Tibial nerve (tissue), 4 donors: ENCODE measurements at regions not wholly inside any gene's neighbourhood (a gene's known extent, or its start where the extent isn't known, plus 50 kb on each side); places are given as distances from the start of the nearest gene placed in this dataset.
"Not testable (repeated sequence)": the region's sequence is repeated elsewhere in the genome, so short reads cannot be mapped to it uniquely, and the experiment has no call there.

Experiments used
- DNase-seq, 2 donors: peaks; one replicate each; pipeline ENCODE4 v3.0.0-alpha.2; 2019; ENCODE audit warnings: low spot score in 2 of 2
- H3K27ac ChIP-seq, 4 donors: fragments of 200-600 bp; sonication (generic) in 3 of 4; one replicate each; pipeline ENCODE4 v1.5.1; 2017 to 2019; ENCODE audit warnings: mild to moderate bottlenecking in 1 of 4
- H3K27me3 ChIP-seq, 2 donors: fragments of 200-600 bp; sonication (generic) in 1 of 2; one replicate each; pipeline versions ENCODE4 v1.5.1 to v1.6.0; 2017 to 2019
- H3K36me3 ChIP-seq, 3 donors: fragments of 200-600 bp; sonication (generic); one replicate each; pipeline ENCODE4 v1.5.1; 2018 to 2019
- H3K4me1 ChIP-seq, 4 donors: fragments of 200-600 bp; sonication (generic) in 3 of 4; one replicate each; pipeline ENCODE4 v1.5.1; 2017 to 2019
- H3K4me3 ChIP-seq, 4 donors: fragments of 200-600 bp; sonication (generic) in 3 of 4; one replicate each; pipeline ENCODE4 v1.5.1; 2017 to 2019; ENCODE audit warnings: mild to moderate bottlenecking in 1 of 4, moderate library complexity in 1 of 4
- H3K9me3 ChIP-seq, 4 donors: fragments of 200-600 bp; sonication (generic) in 3 of 4; one replicate each; pipeline ENCODE4 v1.5.1; 2017 to 2019
- CTCF ChIP-seq, 5 experiments: fragments of 200-600 bp in 3 of 5; fragments of 450-650 bp in 2 of 5; sonication (generic) in 3 of 5; IDR thresholded peaks; one replicate each; pipeline ENCODE4 v1.5.1; 2016 to 2019; ENCODE audit warnings: antibody characterized with exemption in 5 of 5, mild to moderate bottlenecking in 3 of 5, moderate library complexity in 2 of 5
- EP300 ChIP-seq, 2 donors: sonication (generic); formaldehyde crosslinking; IDR thresholded peaks; one replicate each; pipeline ENCODE4 v1.6.1; 2017; ENCODE audit warnings: antibody characterized with exemption in 2 of 2, mild to moderate bottlenecking in 1 of 2
- POLR2A ChIP-seq, 2 donors: fragments of 450-650 bp; IDR thresholded peaks; one replicate each; pipeline ENCODE4 v1.6.1; 2017; ENCODE audit warnings: antibody characterized with exemption in 2 of 2, mild to moderate bottlenecking in 2 of 2, moderate library complexity in 2 of 2
- WGBS, 2 donors: methylation state at CpG; one replicate each; pipeline ENCODE4 v1.1.5; 2018; 5-methylcytosine and 5-hydroxymethylcytosine counted together

DNA sequence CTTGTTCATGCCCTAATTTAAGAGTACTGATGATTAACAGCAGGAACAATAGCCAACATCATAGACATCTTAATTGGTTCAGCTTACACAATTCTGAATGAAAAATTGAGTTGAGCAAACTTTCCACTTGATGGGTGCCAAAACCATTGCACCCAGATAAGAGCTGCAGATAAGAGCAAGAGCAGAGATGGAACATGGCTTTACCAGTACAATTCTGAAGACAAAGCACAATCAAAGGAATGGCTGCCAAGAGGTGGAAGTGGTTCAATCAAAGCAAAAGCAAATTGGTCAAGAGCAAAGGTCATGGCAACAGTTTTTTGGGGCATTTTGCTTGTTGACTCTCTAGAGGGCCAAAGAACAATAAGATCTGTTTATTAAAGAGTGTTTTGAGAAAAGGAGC, 65.6 kb upstream of the ATP5MC3 start:
- no peak overlapping the region for H3K27ac ChIP-seq
- H3K9me3 ChIP-seq = no peaks in the 10 kb centered on the region
- H3K36me3 ChIP-seq = no peaks in the 10 kb centered on the region
- TF ChIP-seq CTCF (IDR thresholded peaks at IDR 0.05) (no peak), POLR2A (IDR thresholded peaks at IDR 0.05) (no peak), EP300 (IDR thresholded peaks at IDR 0.05) (no peak)
- no peak overlapping the region for H3K4me3 ChIP-seq
- peaks cover 0 to 10% (median 0%) of the 10 kb centered on the region in 4 donors for H3K4me1 ChIP-seq
- no peak for DNase-seq
- H3K27me3 ChIP-seq = peaks cover 0 to 2% of the 10 kb centered on the region in 2 donors

GRCh38 chr2:175244697-175245096, 63.2 kb upstream of the ATP5MC3 start:
- DNase-seq = no peak

DNA sequence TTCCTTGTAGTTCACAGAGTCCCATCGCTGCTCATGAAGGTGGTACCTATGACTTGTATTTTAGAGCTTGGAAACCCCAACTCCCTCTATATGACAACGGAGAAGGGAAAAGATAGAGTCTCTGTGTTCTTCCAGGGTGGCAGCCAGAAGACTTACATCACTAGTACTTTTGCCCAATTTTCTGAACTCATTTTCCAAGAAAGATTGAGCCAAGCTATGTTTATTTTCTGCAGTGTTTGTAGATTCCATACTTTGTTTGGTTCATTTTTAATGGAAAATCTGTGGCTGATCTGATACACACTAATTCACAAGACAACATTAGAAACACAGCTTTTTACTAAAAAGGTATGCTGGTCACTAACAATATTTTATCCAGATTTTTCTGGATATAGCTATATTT, 60.2 kb upstream of the ATP5MC3 start:
- H3K4me1 ChIP-seq = no peaks in the 10 kb centered on the region
- no peak for TF ChIP-seq EP300 (IDR thresholded peaks at IDR 0.05)
- TF ChIP-seq CTCF (IDR thresholded peaks at IDR 0.05) = no peak
- TF ChIP-seq POLR2A (IDR thresholded peaks at IDR 0.05) = no peak
- no peak overlapping the region for H3K4me3 ChIP-seq
- no peaks in the 10 kb centered on the region for H3K27me3 ChIP-seq
- no peak overlapping the region for H3K27ac ChIP-seq
- H3K9me3 ChIP-seq = peaks cover 0 to 8% (median 0%) of the 10 kb centered on the region in 4 donors
- no peaks in the 10 kb centered on the region for H3K36me3 ChIP-seq
- WGBS, 2 donors = 84 to 90% methylated on average over 2 of the region's 2 CpGs
- no peak for DNase-seq

More at GRCh38 chr2:175244697-175245096, 63.2 kb upstream of the ATP5MC3 start:
- Histone ChIP-seq H3K4me3 (no peak overlapping the region), H3K9me3 (no peaks in the 10 kb centered on the region), H3K27ac (no peak overlapping the region), H3K27me3 (no peaks in the 10 kb centered on the region), H3K36me3 (no peaks in the 10 kb centered on the region), H3K4me1 (peaks cover 0 to 10% (median 0%) of the 10 kb centered on the region in 4 donors)
- TF ChIP-seq EP300 (IDR thresholded peaks at IDR 0.05) = no peak
- TF ChIP-seq CTCF (IDR thresholded peaks at IDR 0.05) = no peak
- TF ChIP-seq POLR2A (IDR thresholded peaks at IDR 0.05) = no peak
- WGBS, 2 donors = 51 to 58% methylated on average over 1 of the region's 1 CpG

DNA sequence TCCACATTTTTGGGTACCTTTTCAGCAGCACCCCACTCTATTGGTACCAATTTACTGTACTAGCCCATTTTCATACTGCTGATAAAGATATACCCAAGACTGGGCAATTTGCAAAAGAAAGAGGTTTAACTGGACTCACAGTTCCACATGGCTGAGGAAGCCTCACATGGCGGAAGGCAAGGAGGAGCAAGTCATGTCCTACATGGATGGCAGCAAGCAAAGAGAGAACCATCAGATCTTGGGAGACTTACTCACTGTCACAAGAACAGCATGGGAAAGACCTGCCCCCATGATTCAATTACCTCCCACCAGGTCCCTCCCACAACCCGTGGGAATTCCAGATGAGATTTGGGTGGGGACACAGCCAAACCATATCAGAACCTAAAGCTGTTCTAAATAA, 58.5 kb upstream of the ATP5MC3 start:
- 95 to 98% methylated on average over 2 of the region's 2 CpGs for WGBS, 2 donors
- H3K4me3 ChIP-seq = not testable (repeated sequence)

GRCh38 chr2:175236930-175237329, 55.4 kb upstream of the ATP5MC3 start:
- no peaks in the 10 kb centered on the region for H3K36me3 ChIP-seq
- WGBS, 2 donors = 79 to 80% methylated on average over 4 of the region's 4 CpGs
- no peaks in the 10 kb centered on the region for H3K27me3 ChIP-seq
- no peak for TF ChIP-seq CTCF (IDR thresholded peaks at IDR 0.05)
- no peak for TF ChIP-seq POLR2A (IDR thresholded peaks at IDR 0.05)
- no peak for TF ChIP-seq EP300 (IDR thresholded peaks at IDR 0.05)
- no peaks in the 10 kb centered on the region for H3K4me1 ChIP-seq
- peaks cover 0 to 8% (median 0%) of the 10 kb centered on the region in 4 donors for H3K9me3 ChIP-seq
- H3K27ac ChIP-seq = no peak overlapping the region
- DNase-seq = no peak
- H3K4me3 ChIP-seq = no peak overlapping the region

More for the DNA sequence above, 58.5 kb upstream of the ATP5MC3 start:
- not testable (repeated sequence) for DNase-seq, H3K27ac ChIP-seq, H3K9me3 ChIP-seq, H3K36me3 ChIP-seq, H3K4me1 ChIP-seq, H3K27me3 ChIP-seq

GRCh38 chr2:175234650-175235049, 53.1 kb upstream of the ATP5MC3 start:
- no peak overlapping the region for H3K27ac ChIP-seq
- DNase-seq = no peak
- TF ChIP-seq POLR2A (IDR thresholded peaks at IDR 0.05) = no peak
- TF ChIP-seq CTCF (IDR thresholded peaks at IDR 0.05) = no peak
- no peak for TF ChIP-seq EP300 (IDR thresholded peaks at IDR 0.05)
- no peaks in the 10 kb centered on the region for H3K4me1 ChIP-seq
- WGBS, 2 donors = 64 to 78% methylated on average over 2 of the region's 2 CpGs
- H3K36me3 ChIP-seq = no peaks in the 10 kb centered on the region
- H3K27me3 ChIP-seq = no peaks in the 10 kb centered on the region
- no peak overlapping the region for H3K4me3 ChIP-seq
- peaks cover 0 to 8% (median 0%) of the 10 kb centered on the region in 4 donors for H3K9me3 ChIP-seq
